DMS53 treated with DMSO at 0.1 percent for 48 hours (cell line): ENCODE measurements at regions not wholly inside any gene's neighbourhood (a gene's known extent, or its start where the extent isn't known, plus 50 kb on each side); places are given as distances from the start of the nearest gene placed in this dataset.
"Not testable (repeated sequence)": the region's sequence is repeated elsewhere in the genome, so short reads cannot be mapped to it uniquely, and the experiment has no call there.

Experiments used
- DNase-seq: peaks from one replicate; lab custom pipeline; 2025; ENCODE audit not compliant: unreplicated experiment; lab: John Stamatoyannopoulos, UW

- not testable (repeated sequence) for DNase-seq
Observed at GRCh38 chr7:63856466-63856865, 142.2 kb upstream of the ZNF722 start.

DNA sequence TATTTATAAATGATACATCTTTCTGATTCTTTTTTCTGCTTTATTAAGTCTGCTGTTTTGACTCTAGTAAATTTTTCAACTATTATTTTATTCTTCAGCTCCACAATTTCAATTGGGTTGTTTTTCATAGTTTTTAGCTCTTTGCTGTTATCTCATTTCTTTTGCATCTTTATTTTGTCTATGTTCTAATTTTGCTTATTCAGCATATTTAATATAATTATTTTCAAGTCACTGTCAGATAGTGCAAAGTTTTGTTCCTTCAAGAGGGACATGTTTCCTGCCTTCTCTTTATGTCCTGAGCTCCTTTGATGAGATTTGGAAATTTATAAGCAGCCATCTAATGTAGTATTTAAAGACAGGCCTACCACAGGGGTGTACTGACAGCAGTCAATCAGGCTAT lies 131.5 kb upstream of the ZNF722 start:
- no peak for DNase-seq

GRCh38 chr7:63874242-63874641 lies 124.4 kb upstream of the ZNF722 start:
- not testable (repeated sequence) for DNase-seq

GRCh38 chr7:63876707-63877322 lies 121.8 kb upstream of the ZNF722 start:
- DNase-seq: no peak

DNA sequence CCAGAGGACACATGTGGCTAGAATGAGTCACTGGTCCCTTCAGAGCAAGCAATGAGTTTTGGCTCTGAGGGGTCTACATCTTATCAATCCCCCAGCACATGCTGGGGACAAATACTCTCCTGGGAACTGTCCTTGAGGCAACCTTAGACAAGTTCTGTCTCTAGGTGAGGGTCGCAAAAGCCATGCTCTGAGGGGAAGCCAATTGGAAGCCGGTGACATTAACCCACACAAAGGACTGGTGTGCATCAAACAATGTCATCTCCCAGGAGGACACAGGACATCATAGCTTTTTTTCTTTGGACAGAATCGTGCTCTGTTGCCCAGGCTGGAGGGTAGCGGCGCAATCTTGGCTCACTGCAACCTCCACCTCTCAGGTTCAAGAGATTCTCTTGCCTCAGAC lies 111.6 kb upstream of the ZNF722 start:
- DNase-seq: no peak

GRCh38 chr7:63899691-63900393 lies 98.8 kb upstream of the ZNF722 start:
- DNase-seq: no peak

- DNase-seq: peak; percentile 11
Observed at GRCh38 chr7:63900394-63901203, 98.0 kb upstream of the ZNF722 start.

DNA sequence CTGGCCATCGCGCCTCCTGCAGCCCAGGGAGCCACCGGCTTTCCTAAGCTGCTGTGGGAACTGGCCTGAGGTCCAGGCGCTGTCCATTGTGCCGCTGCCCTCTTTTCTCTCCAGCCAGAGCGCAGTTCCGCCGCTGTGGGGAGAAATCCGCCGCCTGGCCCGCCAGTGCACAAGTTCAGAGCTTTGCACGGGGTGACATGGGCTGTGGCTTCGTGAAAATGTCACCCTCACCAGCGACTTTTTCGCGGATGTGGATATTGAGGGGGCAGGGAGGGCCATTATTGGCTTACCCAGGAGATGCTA lies 97.5 kb upstream of the ZNF722 start:
- not testable (repeated sequence) for DNase-seq

- DNase-seq: no peak
Observed at GRCh38 chr7:63918986-63919385, 79.7 kb upstream of the ZNF722 start.

GRCh38 chr7:63925262-63925625 lies 73.4 kb upstream of the ZNF722 start:
- no peak for DNase-seq

- no peak for DNase-seq
Observed at GRCh38 chr7:63925626-63926460, 72.8 kb upstream of the ZNF722 start.

GRCh38 chr7:63927261-63927660 lies 71.4 kb upstream of the ZNF722 start:
- no peak for DNase-seq

GRCh38 chr7:63931057-63931600 lies 67.5 kb upstream of the ZNF722 start:
- DNase-seq: no peak

- DNase-seq: no peak
Observed at GRCh38 chr7:63931985-63932577, 66.6 kb upstream of the ZNF722 start.
